Karpas-422 (cell line): ENCODE measurements at regions not wholly inside any gene's neighbourhood (a gene's known extent, or its start where the extent isn't known, plus 50 kb on each side); places are given as distances from the start of the nearest gene placed in this dataset.

Source experiments
- DNase-seq: peaks from one replicate; pipeline ENCODE4 v3.0.0-alpha.2; 2015
- H2AFZ ChIP-seq: fragments of 200-600 bp; sonication (generic); 2 replicates; pipeline ENCODE4 v1.6.1; 2014; ENCODE audit warnings: antibody characterized with exemption, low read length, mixed read lengths
- H3K27ac ChIP-seq: fragments of 200-600 bp; sonication (generic); 2 replicates; pipeline ENCODE4 v1.5.1; 2014; ENCODE audit warnings: mild to moderate bottlenecking, low read length, moderate library complexity
- H3K27me3 ChIP-seq: fragments of 200-600 bp; sonication (generic); 2 replicates; pipeline ENCODE4 v1.6.1; 2014; ENCODE audit warnings: low read length, mixed read lengths
- H3K36me3 ChIP-seq: fragments of 200-600 bp; sonication (generic); 2 replicates; pipeline ENCODE4 v1.6.1; 2014; ENCODE audit warnings: low read length, mixed read lengths; ENCODE audit not compliant: insufficient read depth
- H3K4me1 ChIP-seq: fragments of 200-600 bp; sonication (generic); 2 replicates; pipeline ENCODE4 v1.6.1; 2014; ENCODE audit warnings: mild to moderate bottlenecking, low read length, mixed read lengths
- H3K4me2 ChIP-seq: fragments of 200-600 bp; sonication (generic); 2 replicates; pipeline ENCODE4 v1.6.1; 2014; ENCODE audit warnings: low read length, low read depth, mild to moderate bottlenecking; ENCODE audit not compliant: poor library complexity, severe bottlenecking
- H3K4me3 ChIP-seq: fragments of 200-600 bp; sonication (generic); 2 replicates; pipeline ENCODE4 v1.5.1; 2014; ENCODE audit warnings: mild to moderate bottlenecking, antibody characterized with exemption, low read length, mixed read lengths
- H3K79me2 ChIP-seq: fragments of 200-600 bp; sonication (generic); 2 replicates; pipeline ENCODE4 v1.6.1; 2014; ENCODE audit warnings: mild to moderate bottlenecking, low read length, mixed read lengths
- H3K9ac ChIP-seq: fragments of 200-600 bp; sonication (generic); 2 replicates; pipeline ENCODE4 v1.6.0; 2014; ENCODE audit warnings: low read length
- H3K9me2 ChIP-seq: fragments of 200-600 bp; sonication (generic), shearing (Covaris generic); replicated peaks from 2 replicates; pipeline ENCODE4 v1.6.0; 2014; ENCODE audit warnings: mild to moderate bottlenecking, low read length, moderate library complexity; ENCODE audit not compliant: insufficient read depth
- H3K9me3 ChIP-seq: fragments of 300-700, 200-600 bp; sonication (generic); 2 replicates; pipeline ENCODE4 v1.6.1; 2014; ENCODE audit warnings: low read length, mixed read lengths
- H4K20me1 ChIP-seq: fragments of 200-600 bp; sonication (generic); 2 replicates; pipeline ENCODE4 v1.6.1; 2014; ENCODE audit warnings: mild to moderate bottlenecking, antibody characterized with exemption, low read length, low read depth; ENCODE audit not compliant: insufficient read depth

- Histone ChIP-seq H2AFZ (no peak overlapping the region), H3K27ac (no peak overlapping the region), H3K9me3 (no peaks in the 10 kb centered on the region), H3K36me3 (no peaks in the 10 kb centered on the region), H4K20me1 (no peaks in the 10 kb centered on the region), H3K9ac (no peak overlapping the region), H3K4me3 (no peak overlapping the region), H3K4me2 (no peak overlapping the region), H3K9me2 (no peaks in the 10 kb centered on the region; the same call in 1 of the 2 replicates), H3K27me3 (no peaks in the 10 kb centered on the region), H3K79me2 (no peaks in the 10 kb centered on the region), H3K4me1 (no peaks in the 10 kb centered on the region)
- DNase-seq: peak; percentile 32
These were observed 337.4 kb upstream of the LYPLAL1 start for GRCh38 chr1:218836264-218836663.

GRCh38 chr1:218837051-218837450 lies 336.6 kb upstream of the LYPLAL1 start:
- H4K20me1 ChIP-seq: no peaks in the 10 kb centered on the region
- no peaks in the 10 kb centered on the region; the same call in 1 of the 2 replicates for H3K9me2 ChIP-seq
- no peak overlapping the region for H3K4me2 ChIP-seq
- H3K4me1 ChIP-seq: no peaks in the 10 kb centered on the region
- no peak overlapping the region for H3K9ac ChIP-seq
- no peak overlapping the region for H3K4me3 ChIP-seq
- no peaks in the 10 kb centered on the region for H3K36me3 ChIP-seq
- DNase-seq: peak; percentile 37
- H2AFZ ChIP-seq: no peak overlapping the region
- no peaks in the 10 kb centered on the region for H3K79me2 ChIP-seq
- no peaks in the 10 kb centered on the region for H3K27me3 ChIP-seq
- no peaks in the 10 kb centered on the region for H3K9me3 ChIP-seq
- H3K27ac ChIP-seq: no peak overlapping the region

GRCh38 chr1:218845589-218845988 lies 328.1 kb upstream of the LYPLAL1 start:
- DNase-seq: no peak
- H3K4me2 ChIP-seq: no peak overlapping the region
- no peaks in the 10 kb centered on the region for H3K9me3 ChIP-seq
- no peaks in the 10 kb centered on the region for H3K4me1 ChIP-seq
- H3K4me3 ChIP-seq: no peak overlapping the region
- H3K36me3 ChIP-seq: no peaks in the 10 kb centered on the region
- no peak overlapping the region for H3K27ac ChIP-seq
- no peak overlapping the region for H2AFZ ChIP-seq
- no peaks in the 10 kb centered on the region for H3K79me2 ChIP-seq
- H3K9me2 ChIP-seq: no peaks in the 10 kb centered on the region
- no peaks in the 10 kb centered on the region for H4K20me1 ChIP-seq
- no peaks in the 10 kb centered on the region for H3K27me3 ChIP-seq
- no peak overlapping the region for H3K9ac ChIP-seq

- Histone ChIP-seq H3K4me3 (no peak overlapping the region), H2AFZ (no peak overlapping the region), H3K9me3 (no peaks in the 10 kb centered on the region), H3K9me2 (no peaks in the 10 kb centered on the region), H3K4me1 (no peaks in the 10 kb centered on the region), H3K27me3 (no peaks in the 10 kb centered on the region), H4K20me1 (no peaks in the 10 kb centered on the region), H3K36me3 (no peaks in the 10 kb centered on the region), H3K79me2 (no peaks in the 10 kb centered on the region), H3K4me2 (no peak overlapping the region), H3K9ac (no peak overlapping the region), H3K27ac (no peak overlapping the region)
- no peak for DNase-seq
These were observed 327.5 kb upstream of the LYPLAL1 start for GRCh38 chr1:218846181-218846580.

GRCh38 chr1:218847089-218847768 lies 326.4 kb upstream of the LYPLAL1 start:
- Histone ChIP-seq H2AFZ (no peak overlapping the region), H3K9me2 (no peaks in the 10 kb centered on the region), H3K9me3 (no peaks in the 10 kb centered on the region), H3K4me3 (no peak overlapping the region), H3K4me2 (no peak overlapping the region), H3K4me1 (no peaks in the 10 kb centered on the region), H3K27ac (no peak overlapping the region), H4K20me1 (no peaks in the 10 kb centered on the region), H3K36me3 (no peaks in the 10 kb centered on the region), H3K79me2 (no peaks in the 10 kb centered on the region), H3K9ac (no peak overlapping the region), H3K27me3 (no peaks in the 10 kb centered on the region)
- no peak for DNase-seq

GRCh38 chr1:218848009-218848408 lies 325.7 kb upstream of the LYPLAL1 start:
- Histone ChIP-seq H3K9me3 (no peaks in the 10 kb centered on the region), H3K79me2 (no peaks in the 10 kb centered on the region), H3K27me3 (no peaks in the 10 kb centered on the region), H3K27ac (no peak overlapping the region), H3K36me3 (no peaks in the 10 kb centered on the region), H3K9me2 (no peaks in the 10 kb centered on the region), H4K20me1 (no peaks in the 10 kb centered on the region), H3K4me3 (no peak overlapping the region), H2AFZ (no peak overlapping the region), H3K4me2 (no peak overlapping the region), H3K4me1 (no peaks in the 10 kb centered on the region), H3K9ac (no peak overlapping the region)
- no peak for DNase-seq

- no peak overlapping the region for H2AFZ ChIP-seq
These were observed 323.3 kb upstream of the LYPLAL1 start for GRCh38 chr1:218850367-218850766.

GRCh38 chr1:218851586-218851985 lies 322.1 kb upstream of the LYPLAL1 start:
- no peaks in the 10 kb centered on the region for H3K9me2 ChIP-seq
- no peak overlapping the region for H3K9ac ChIP-seq
- no peak overlapping the region for H3K4me3 ChIP-seq
- no peak overlapping the region for H3K27ac ChIP-seq
- no peaks in the 10 kb centered on the region for H4K20me1 ChIP-seq
- no peaks in the 10 kb centered on the region for H3K9me3 ChIP-seq
- no peaks in the 10 kb centered on the region for H3K36me3 ChIP-seq
- no peaks in the 10 kb centered on the region for H3K79me2 ChIP-seq
- H3K4me2 ChIP-seq: no peak overlapping the region
- H3K27me3 ChIP-seq: no peaks in the 10 kb centered on the region
- H2AFZ ChIP-seq: no peak overlapping the region
- DNase-seq: no peak
- no peaks in the 10 kb centered on the region for H3K4me1 ChIP-seq

More at GRCh38 chr1:218850367-218850766, 323.3 kb upstream of the LYPLAL1 start:
- H3K36me3 ChIP-seq: no peaks in the 10 kb centered on the region
- H3K4me2 ChIP-seq: no peak overlapping the region
- no peak overlapping the region for H3K9ac ChIP-seq
- DNase-seq: no peak
- H3K9me2 ChIP-seq: no peaks in the 10 kb centered on the region
- H3K79me2 ChIP-seq: no peaks in the 10 kb centered on the region
- H3K27me3 ChIP-seq: no peaks in the 10 kb centered on the region
- no peaks in the 10 kb centered on the region for H3K4me1 ChIP-seq
- no peaks in the 10 kb centered on the region for H3K9me3 ChIP-seq
- no peak overlapping the region for H3K27ac ChIP-seq
- no peak overlapping the region for H3K4me3 ChIP-seq
- H4K20me1 ChIP-seq: no peaks in the 10 kb centered on the region
